ENCODE measurements at regions not wholly inside any gene's neighbourhood (a gene's known extent, or its start where the extent isn't known, plus 50 kb on each side); places are given as distances from the start of the nearest gene placed in this dataset.

GRCh38 chr7:22676385-22676784, 50.6 kb upstream of the IL6 start:
- ChIA-PET POLR2A (no interaction called here), CTCF (no interaction called here)
- Histone ChIP-seq H3K4me1 (ENCODE audit: control insufficient read depth, insufficient read depth, low read length) (peaks cover 3% of the 10 kb centered on the region; the same call in 1 of the 2 replicates), H3K27me3 (ENCODE audit: control insufficient read depth, insufficient read depth, low read length) (no peaks in the 10 kb centered on the region), H3K27ac (ENCODE audit: low read length) (no peak overlapping the region), H3K4me3 (ENCODE audit: low read depth in 2 of 2, low read length in 2 of 2) (no peak overlapping the region), H3K9me3 (ENCODE audit: control insufficient read depth, insufficient read depth, low read depth, low read length) (no peaks in the 10 kb centered on the region), H3K36me3 (ENCODE audit: control insufficient read depth, insufficient read depth, low read length) (no peaks in the 10 kb centered on the region)
- in situ Hi-C loops (cut with HindIII; ENCODE audit: low pct_unique_long_range_greater_than_20kb, low sequenced_read_pairs) = no loop called here
- intact Hi-C loops (cut with micrococcal nuclease; ENCODE audit: unreplicated experiment) = no loop called here
- no peak for DNase-seq (ENCODE audit: low read depth, low spot score)
- TF ChIP-seq SIN3A (IDR thresholded peaks at IDR 0.05; ENCODE audit: borderline replicate concordance, insufficient read depth, low read depth, low read length) (no peak), REST (IDR thresholded peaks at IDR 0.05; ENCODE audit: insufficient read depth in 1 of 2, low read depth in 2 of 2, low read length in 1 of 2) (no peak), CTCF (IDR thresholded peaks at IDR 0.05) (no peak), POLR2AphosphoS5 (IDR thresholded peaks at IDR 0.05; ENCODE audit: low read depth, low read length) (no peak), TCF7L2 (IDR thresholded peaks at IDR 0.05; ENCODE audit: low read depth, low read length) (no peak)
- BruUV-seq (replicated peaks) = no TSS peak
- no peak for ATAC-seq

GRCh38 chr7:22675917-22676343, 51.1 kb upstream of the IL6 start:
- no peaks in the 10 kb centered on the region for H3K36me3 ChIP-seq (ENCODE audit: control insufficient read depth, insufficient read depth, low read length)
- intact Hi-C loops (cut with micrococcal nuclease; ENCODE audit: unreplicated experiment) = no loop called here
- ChIA-PET CTCF (interaction anchor here (0.6 kb wide), 1 partner anchor 48 kb away, joined by 10 read pairs; no protein-coding TSS in a partner anchor), POLR2A (interaction anchor here (0.6 kb wide), 1 partner anchor 24 kb away, joined by 14 read pairs; no protein-coding TSS in a partner anchor)
- no peak for TF ChIP-seq POLR2AphosphoS5 (IDR thresholded peaks at IDR 0.05; ENCODE audit: low read depth, low read length)
- no peak for TF ChIP-seq SIN3A (IDR thresholded peaks at IDR 0.05; ENCODE audit: borderline replicate concordance, insufficient read depth, low read depth, low read length)
- no peak for TF ChIP-seq CTCF (IDR thresholded peaks at IDR 0.05)
- TF ChIP-seq REST (IDR thresholded peaks at IDR 0.05; ENCODE audit: insufficient read depth in 1 of 2, low read depth in 2 of 2, low read length in 1 of 2) = no peak
- TF ChIP-seq TCF7L2 (IDR thresholded peaks at IDR 0.05; ENCODE audit: low read depth, low read length) = no peak
- no peak for DNase-seq (ENCODE audit: low read depth, low spot score)
- ATAC-seq = no peak
- peaks cover 3% of the 10 kb centered on the region; the same call in 1 of the 2 replicates for H3K4me1 ChIP-seq (ENCODE audit: control insufficient read depth, insufficient read depth, low read length)
- in situ Hi-C loops (cut with HindIII; ENCODE audit: low pct_unique_long_range_greater_than_20kb, low sequenced_read_pairs) = no loop called here
- H3K4me3 ChIP-seq (ENCODE audit: low read depth in 2 of 2, low read length in 2 of 2) = no peak overlapping the region
- no TSS peak for BruUV-seq (replicated peaks)
- no peak overlapping the region for H3K27ac ChIP-seq (ENCODE audit: low read length)
- H3K9me3 ChIP-seq (ENCODE audit: control insufficient read depth, insufficient read depth, low read depth, low read length) = no peaks in the 10 kb centered on the region
- no peaks in the 10 kb centered on the region for H3K27me3 ChIP-seq (ENCODE audit: control insufficient read depth, insufficient read depth, low read length)
